DOHH2 (cell line): ENCODE measurements at regions not wholly inside any gene's neighbourhood (a gene's known extent, or its start where the extent isn't known, plus 50 kb on each side); places are given as distances from the start of the nearest gene placed in this dataset.

Experiments used
- H3F3A ChIP-seq: fragments of 200-600 bp; sonication (generic), shearing (Covaris generic); 2 replicates; pipeline ENCODE4 v1.6.0; 2016; ENCODE audit warnings: antibody characterized with exemption, mild to moderate bottlenecking; ENCODE audit not compliant: control insufficient read depth, insufficient read depth
- H3K27ac ChIP-seq: fragments of 200-600 bp; sonication (generic); 2 replicates; pipeline ENCODE4 v1.5.1; 2014; ENCODE audit warnings: low read depth, mild to moderate bottlenecking, low read length, moderate library complexity
- H3K27me3 ChIP-seq: fragments of 200-600 bp; sonication (generic); 2 replicates; pipeline ENCODE4 v1.6.1; 2014; ENCODE audit warnings: mild to moderate bottlenecking, low read length, mixed read lengths; ENCODE audit not compliant: control insufficient read depth
- H3K36me3 ChIP-seq: fragments of 200-600 bp; sonication (generic); 2 replicates; pipeline ENCODE4 v1.6.1; 2014; ENCODE audit warnings: mild to moderate bottlenecking, low read length, moderate library complexity, mixed read lengths; ENCODE audit not compliant: control insufficient read depth
- H3K4me1 ChIP-seq: fragments of 200-600 bp; sonication (generic); 2 replicates; pipeline ENCODE4 v1.6.1; 2014; ENCODE audit warnings: mild to moderate bottlenecking, low read length, mixed read lengths; ENCODE audit not compliant: control insufficient read depth
- H3K4me2 ChIP-seq: fragments of 200-600 bp; sonication (generic); 2 replicates; pipeline ENCODE4 v1.6.0; 2014; ENCODE audit warnings: mild to moderate bottlenecking, low read length, moderate library complexity
- H3K4me3 ChIP-seq: fragments of 200-600 bp; sonication (generic); 2 replicates; pipeline ENCODE4 v1.5.1; 2014; ENCODE audit warnings: mild to moderate bottlenecking, low read length, mixed read lengths
- H3K79me2 ChIP-seq: fragments of 200-600 bp; sonication (generic); 2 replicates; pipeline ENCODE4 v1.6.1; 2014; ENCODE audit warnings: mild to moderate bottlenecking, low read length, mixed read lengths; ENCODE audit not compliant: control insufficient read depth
- H3K9me2 ChIP-seq: fragments of 200-600 bp; sonication (generic); replicated peaks from 2 replicates; pipeline ENCODE4 v1.6.1; 2014; ENCODE audit warnings: mild to moderate bottlenecking, low read length, mixed read lengths; ENCODE audit not compliant: control insufficient read depth
- H3K9me3 ChIP-seq: fragments of 200-600 bp; sonication (generic); 2 replicates; pipeline ENCODE4 v1.6.1; 2014; ENCODE audit warnings: antibody characterized with exemption, low read length, mixed read lengths; ENCODE audit not compliant: control insufficient read depth, insufficient read depth
- H4K20me1 ChIP-seq: fragments of 200-600 bp; sonication (generic); 2 replicates; pipeline ENCODE4 v1.6.0; 2014; ENCODE audit warnings: low read depth, mild to moderate bottlenecking, antibody characterized with exemption, low read length, moderate library complexity; ENCODE audit not compliant: control insufficient read depth, insufficient read depth
- EZH2phosphoT487 ChIP-seq: fragments of 200-600 bp; sonication (generic); IDR thresholded peaks from 2 replicates; pipeline ENCODE4 v1.6.1; 2017; ENCODE audit warnings: borderline replicate concordance, mild to moderate bottlenecking, antibody characterized with exemption, low read length, moderate library complexity, mixed read lengths
- TF ChIP-seq, protein P1 (sequence below): fragments of 200-600 bp; sonication (generic); IDR thresholded peaks from one replicate; pipeline ENCODE4 v1.5.1; 2014; ENCODE audit warnings: antibody characterized with exemption, mild to moderate bottlenecking, low read depth, low read length; ENCODE audit not compliant: poor library complexity, severe bottlenecking

DNA sequence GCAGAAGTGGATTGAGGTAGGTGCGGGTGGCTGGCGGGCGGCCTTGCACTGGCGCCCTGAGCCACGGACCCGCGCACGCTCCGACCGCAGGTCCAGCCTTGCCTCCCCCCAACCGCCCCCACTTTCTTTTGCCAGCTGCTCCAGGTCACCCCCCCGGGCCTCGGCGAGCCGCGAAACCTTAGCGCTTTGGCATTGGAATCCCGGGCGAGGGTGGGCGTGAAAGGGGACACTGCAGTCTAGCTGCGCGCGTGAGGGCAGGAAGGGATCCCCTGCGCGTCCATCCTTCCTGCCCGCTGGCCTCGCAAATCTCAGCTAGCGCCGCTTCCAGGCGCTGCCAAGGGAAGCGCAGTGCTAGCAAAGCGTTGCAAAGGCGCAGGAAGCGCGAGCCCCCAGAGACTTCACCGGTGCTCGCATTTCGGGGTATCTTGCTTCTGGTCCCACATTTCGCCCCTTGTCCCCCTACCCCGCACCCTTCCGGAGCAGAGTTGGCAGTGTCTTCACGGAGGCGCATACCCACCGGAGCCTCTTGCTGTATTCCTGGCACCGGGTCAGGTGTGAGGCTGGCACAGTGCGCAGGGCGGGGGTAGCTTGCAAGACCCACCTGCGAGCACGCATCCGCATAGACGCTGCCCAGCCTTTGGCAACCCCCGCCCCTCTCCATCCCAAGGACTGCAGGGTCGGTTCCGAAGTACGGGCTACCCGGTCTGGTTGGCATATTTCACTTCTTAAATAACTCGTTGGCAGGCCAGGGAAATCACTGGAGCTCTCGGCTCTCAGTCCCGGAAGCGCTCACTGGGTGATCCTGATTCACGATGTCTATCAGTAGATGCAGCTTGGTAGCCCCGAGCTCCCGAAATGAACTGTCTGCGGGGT, 104.4 kb downstream of the UCHL1 start:
- H3K4me2 ChIP-seq: no peak overlapping the region
- H3K36me3 ChIP-seq: no peaks in the 10 kb centered on the region
- H3K9me2 ChIP-seq: no peaks in the 10 kb centered on the region
- no peak overlapping the region for H3K27ac ChIP-seq
- peaks cover 40% of the 10 kb centered on the region for H3K27me3 ChIP-seq
- no peaks in the 10 kb centered on the region for H4K20me1 ChIP-seq
- H3K9me3 ChIP-seq: no peaks in the 10 kb centered on the region
- TF ChIP-seq, protein P1, sequence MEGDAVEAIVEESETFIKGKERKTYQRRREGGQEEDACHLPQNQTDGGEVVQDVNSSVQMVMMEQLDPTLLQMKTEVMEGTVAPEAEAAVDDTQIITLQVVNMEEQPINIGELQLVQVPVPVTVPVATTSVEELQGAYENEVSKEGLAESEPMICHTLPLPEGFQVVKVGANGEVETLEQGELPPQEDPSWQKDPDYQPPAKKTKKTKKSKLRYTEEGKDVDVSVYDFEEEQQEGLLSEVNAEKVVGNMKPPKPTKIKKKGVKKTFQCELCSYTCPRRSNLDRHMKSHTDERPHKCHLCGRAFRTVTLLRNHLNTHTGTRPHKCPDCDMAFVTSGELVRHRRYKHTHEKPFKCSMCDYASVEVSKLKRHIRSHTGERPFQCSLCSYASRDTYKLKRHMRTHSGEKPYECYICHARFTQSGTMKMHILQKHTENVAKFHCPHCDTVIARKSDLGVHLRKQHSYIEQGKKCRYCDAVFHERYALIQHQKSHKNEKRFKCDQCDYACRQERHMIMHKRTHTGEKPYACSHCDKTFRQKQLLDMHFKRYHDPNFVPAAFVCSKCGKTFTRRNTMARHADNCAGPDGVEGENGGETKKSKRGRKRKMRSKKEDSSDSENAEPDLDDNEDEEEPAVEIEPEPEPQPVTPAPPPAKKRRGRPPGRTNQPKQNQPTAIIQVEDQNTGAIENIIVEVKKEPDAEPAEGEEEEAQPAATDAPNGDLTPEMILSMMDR: no peak
- no peak for TF ChIP-seq EZH2phosphoT487
- no peaks in the 10 kb centered on the region for H3K79me2 ChIP-seq
- no peaks in the 10 kb centered on the region for H3F3A ChIP-seq
- no peaks in the 10 kb centered on the region for H3K4me1 ChIP-seq
- no peak overlapping the region for H3K4me3 ChIP-seq

DNA sequence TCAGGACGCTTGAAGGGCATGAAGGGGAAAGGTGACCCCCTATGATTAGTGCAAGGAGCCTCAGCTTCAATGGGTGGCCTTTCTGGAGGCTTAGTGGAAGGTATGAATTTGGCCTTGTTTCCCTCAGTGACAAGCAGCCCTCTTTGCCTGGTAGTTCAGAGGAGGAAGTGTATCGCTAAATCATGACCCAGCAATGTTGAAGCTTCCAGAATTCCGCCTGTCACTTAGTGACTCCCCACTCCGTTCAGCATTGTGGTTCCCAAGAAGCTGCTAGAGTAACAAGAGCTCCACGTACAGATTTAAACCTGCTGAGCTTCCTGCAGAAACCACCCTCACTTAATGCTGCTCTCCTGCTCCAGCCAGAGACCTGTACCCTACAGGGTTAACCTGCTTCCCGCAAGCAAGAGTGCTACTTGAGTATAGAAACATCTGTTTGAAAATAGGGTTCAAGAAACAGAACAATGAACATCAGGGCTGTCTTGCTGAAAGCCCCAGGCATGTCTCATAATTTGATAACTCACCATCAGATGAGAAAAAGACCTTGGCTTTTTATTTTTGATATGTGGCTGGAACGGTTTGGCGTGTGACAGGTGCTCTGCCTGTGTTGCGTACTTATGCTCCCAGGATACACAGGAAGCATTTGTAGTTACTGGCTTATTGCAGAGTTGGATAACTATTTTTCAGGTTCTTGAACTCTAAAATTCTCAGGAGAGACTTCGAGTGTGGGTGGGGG, 105.2 kb downstream of the UCHL1 start:
- Histone ChIP-seq H3K9me3 (no peaks in the 10 kb centered on the region), H3K36me3 (no peaks in the 10 kb centered on the region), H3K27ac (no peak overlapping the region), H4K20me1 (no peaks in the 10 kb centered on the region), H3K4me3 (no peak overlapping the region), H3K4me2 (no peak overlapping the region), H3K27me3 (peaks cover 40% of the 10 kb centered on the region), H3F3A (no peaks in the 10 kb centered on the region), H3K79me2 (no peaks in the 10 kb centered on the region), H3K4me1 (no peaks in the 10 kb centered on the region), H3K9me2 (no peaks in the 10 kb centered on the region)
- TF ChIP-seq EZH2phosphoT487: no peak
- TF ChIP-seq, protein P1: no peak

DNA sequence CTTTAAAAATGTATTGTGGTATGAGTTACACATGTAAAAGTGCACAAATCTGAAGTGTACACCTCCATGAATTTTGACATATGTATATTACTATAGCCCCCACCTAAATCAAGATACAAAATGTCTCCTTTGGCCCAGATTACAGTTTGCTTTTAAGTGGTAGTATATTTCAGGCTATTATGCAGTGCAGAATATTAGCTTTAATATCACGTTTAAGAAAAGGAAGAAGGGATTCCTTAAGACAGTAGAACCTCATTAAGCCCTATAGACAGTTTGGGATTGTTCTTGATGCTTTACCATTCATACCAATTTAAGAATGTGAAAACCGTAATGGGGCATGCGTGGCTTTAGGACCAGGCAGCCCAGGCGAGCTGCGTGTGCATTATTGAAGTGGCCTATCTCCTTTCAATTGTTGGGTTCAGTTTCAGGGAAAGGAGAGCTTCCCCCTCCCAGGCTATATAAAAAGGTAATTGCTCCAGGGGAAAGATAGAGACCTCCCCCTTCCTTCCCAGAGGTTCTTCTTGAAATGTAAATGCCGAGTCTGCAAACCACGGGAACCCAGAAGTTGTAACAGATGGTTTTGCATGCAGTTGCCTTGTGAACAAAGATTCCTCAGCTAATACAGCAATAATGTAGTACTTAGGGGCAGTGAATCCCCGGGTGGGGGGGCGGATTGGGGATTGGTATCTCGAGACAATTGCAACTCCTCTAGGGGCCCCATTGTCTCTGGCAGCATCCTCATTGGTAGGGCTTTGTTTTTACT, 106.1 kb downstream of the UCHL1 start:
- Histone ChIP-seq H3K27me3 (peaks cover 40% of the 10 kb centered on the region), H3K4me2 (no peak overlapping the region), H3K36me3 (no peaks in the 10 kb centered on the region), H3K79me2 (no peaks in the 10 kb centered on the region), H3F3A (no peaks in the 10 kb centered on the region), H3K9me2 (no peaks in the 10 kb centered on the region), H3K4me3 (no peak overlapping the region), H3K9me3 (no peaks in the 10 kb centered on the region), H4K20me1 (no peaks in the 10 kb centered on the region), H3K4me1 (no peaks in the 10 kb centered on the region), H3K27ac (no peak overlapping the region)
- TF ChIP-seq, protein P1: no peak
- TF ChIP-seq EZH2phosphoT487: no peak
